GM21360 (cell line): ENCODE measurements at regions not wholly inside any gene's neighbourhood (a gene's known extent, or its start where the extent isn't known, plus 50 kb on each side); places are given as distances from the start of the nearest gene placed in this dataset.
A peak's percentile ranks its signal among the peaks of the same experiment; 100 is the strongest.

Experiments
- ATAC-seq: cut with Tn5 transposase; IDR thresholded peaks from one replicate; pipeline ENCODE4 v1.9.1; 2021; ENCODE audit warnings: mild to moderate bottlenecking, moderate library complexity; ENCODE audit not compliant: unreplicated experiment

GRCh38 chr4:179855469-179855868, 2387.7 kb upstream of the TENM3 start:
- ATAC-seq, result no peak

DNA sequence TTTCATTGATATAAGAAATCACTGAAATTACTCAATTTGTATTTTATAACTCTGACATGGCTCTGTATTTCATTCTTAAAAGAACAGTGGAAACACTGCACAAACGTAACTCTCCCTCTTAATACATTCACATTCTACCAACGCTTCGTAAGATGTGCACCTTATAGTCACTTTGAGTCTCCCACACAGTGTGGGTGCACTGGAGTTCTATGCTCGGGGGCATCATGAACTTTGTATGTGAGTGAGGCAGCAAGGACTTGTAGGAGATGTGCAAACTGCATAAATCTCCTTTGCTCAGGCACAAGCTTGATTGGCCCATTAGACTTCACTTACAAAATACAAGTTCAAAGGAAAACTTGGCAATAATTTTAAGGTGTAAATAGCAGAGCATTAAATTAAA, 2385.0 kb upstream of the TENM3 start:
- ATAC-seq, result no peak

GRCh38 chr4:179867300-179867878, 2375.8 kb upstream of the TENM3 start:
- peak; percentile 99 for ATAC-seq

- ATAC-seq, result no peak
These were observed 2371.5 kb upstream of the TENM3 start for GRCh38 chr4:179871726-179872125.

DNA sequence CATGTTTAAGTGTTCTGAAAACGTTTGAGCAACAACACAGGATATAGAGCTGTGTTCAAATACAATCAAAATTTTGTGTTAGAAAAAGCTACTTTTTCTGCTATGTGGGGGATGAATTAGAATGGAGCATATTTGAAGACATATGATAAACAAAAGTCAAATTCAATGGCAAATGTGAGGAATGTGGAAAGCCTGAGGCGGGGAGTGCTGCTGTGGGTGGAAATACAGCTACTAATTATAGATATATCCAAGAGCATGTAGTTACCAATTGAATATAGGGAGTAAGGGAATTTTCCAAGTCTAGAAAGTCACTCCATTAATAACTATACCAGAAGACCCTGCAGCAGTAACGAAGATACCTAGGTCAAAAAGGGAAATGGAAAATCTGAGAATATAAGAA, 2370.4 kb upstream of the TENM3 start:
- ATAC-seq, result no peak

DNA sequence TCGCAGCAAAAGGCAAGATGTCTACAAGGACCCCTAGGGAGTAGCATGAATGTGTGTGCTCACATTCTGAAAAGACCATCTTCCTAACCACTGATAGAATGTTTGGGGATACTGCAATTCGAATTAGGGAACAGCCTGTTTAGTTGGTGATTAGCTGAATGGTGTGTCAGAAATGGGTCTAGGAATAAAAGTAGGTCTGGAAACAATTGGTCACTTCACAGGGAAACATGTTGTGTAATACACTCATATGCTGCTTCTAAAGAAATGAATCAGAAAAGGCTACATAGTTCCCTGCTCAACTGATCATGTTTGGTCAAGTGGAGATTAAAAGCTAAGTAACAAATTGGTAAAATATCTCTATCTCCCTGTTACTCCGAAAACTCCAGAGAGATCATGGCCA, 2362.4 kb upstream of the TENM3 start:
- ATAC-seq, result no peak

DNA sequence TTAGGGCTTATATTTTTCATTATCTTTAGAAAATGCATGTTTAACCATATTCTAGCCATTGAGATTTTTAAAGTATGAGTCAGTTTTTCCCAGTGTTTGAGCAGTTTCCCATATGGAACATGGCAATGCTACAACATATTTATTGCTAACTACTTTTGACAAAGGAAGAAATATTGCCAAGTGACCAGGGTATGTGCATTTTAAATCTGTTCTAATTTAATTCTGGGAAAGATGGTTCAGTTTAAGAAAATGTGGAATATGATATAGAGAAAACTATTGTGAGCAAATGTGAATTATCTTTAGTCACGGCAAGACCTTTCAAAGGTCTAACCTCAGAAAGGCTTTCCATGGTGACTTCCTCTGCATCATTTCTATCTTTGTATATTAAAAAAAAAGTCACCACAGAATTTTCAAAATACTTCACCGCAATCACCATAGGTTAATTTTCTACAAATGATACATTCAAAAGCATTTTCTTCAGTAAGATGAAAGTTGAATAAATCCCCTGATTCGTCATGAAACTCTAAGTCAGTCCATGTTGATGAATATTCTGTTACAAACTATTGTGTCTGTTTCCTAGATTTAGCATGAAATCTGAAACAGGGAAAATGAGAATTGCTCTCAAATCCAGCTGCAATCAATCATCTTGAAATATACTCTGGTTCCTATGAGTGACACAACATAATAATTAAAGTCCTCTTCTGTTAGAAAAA, 2349.0 kb upstream of the TENM3 start:
- no peak for ATAC-seq

GRCh38 chr4:179919587-179919986, 2323.6 kb upstream of the TENM3 start:
- no peak for ATAC-seq

DNA sequence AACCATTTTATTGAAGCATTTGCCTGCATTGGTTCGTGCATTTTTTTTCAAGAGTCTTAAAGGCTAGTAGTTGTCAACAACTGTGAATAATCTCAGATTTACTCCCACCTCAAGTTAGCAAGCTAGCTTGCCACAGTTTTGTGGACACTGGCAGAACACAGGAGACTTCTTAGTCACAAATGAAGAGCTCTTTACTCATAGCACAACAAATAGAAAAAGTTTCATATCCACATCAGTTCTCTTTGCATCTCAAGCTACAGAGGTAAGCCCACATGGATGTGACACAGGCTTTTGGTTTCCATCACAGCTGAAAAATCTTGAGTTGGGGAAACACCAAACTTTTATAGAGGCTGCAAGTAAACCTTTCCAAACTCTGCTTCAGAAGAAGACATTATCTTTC, 2315.7 kb upstream of the TENM3 start:
- peak; percentile 81 for ATAC-seq

DNA sequence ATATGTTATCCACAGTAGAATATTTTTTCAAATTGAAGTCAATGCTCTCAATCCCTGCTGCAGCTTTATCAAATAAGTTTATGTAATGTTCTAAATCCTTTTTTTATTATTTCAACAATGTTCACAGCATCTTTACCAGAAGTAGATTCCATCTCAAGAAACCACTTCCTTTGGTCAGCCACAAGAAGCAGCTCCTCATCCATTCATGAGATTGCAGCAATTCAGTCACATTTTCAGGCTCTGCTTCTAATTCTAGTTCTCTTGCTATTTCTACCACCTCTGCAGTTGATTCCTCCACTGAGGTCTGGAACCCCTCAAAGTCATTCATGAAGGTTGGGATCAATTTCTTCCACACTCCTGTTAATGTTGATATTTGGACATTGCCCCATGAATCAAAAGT, 2301.3 kb upstream of the TENM3 start:
- ATAC-seq, result no peak

DNA sequence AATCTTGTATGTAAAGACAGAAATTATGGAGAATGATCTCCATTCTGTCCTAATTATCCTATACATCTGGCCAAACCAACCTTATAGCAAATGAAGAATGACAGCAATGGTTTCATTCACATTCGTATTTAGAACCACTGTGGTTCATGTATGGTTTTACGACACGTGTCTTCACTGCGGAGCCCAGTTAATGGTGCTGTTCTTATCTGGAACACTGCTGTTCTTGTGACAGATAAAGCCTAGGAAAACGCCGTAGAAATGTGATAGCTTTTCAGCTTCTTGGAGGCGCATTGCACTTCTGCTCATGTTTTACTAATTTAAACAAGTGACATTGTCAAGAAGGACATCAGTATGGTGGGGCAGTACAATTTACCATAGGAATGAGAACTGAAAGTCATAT, 2266.4 kb upstream of the TENM3 start:
- ATAC-seq, result no peak

- ATAC-seq, result no peak
These were observed 2265.8 kb upstream of the TENM3 start for GRCh38 chr4:179977378-179977777.

GRCh38 chr4:179981161-179981560, 2262.0 kb upstream of the TENM3 start:
- no peak for ATAC-seq

- peak; percentile 100 for ATAC-seq
These were observed 2253.2 kb upstream of the TENM3 start for GRCh38 chr4:179989975-179990374.

DNA sequence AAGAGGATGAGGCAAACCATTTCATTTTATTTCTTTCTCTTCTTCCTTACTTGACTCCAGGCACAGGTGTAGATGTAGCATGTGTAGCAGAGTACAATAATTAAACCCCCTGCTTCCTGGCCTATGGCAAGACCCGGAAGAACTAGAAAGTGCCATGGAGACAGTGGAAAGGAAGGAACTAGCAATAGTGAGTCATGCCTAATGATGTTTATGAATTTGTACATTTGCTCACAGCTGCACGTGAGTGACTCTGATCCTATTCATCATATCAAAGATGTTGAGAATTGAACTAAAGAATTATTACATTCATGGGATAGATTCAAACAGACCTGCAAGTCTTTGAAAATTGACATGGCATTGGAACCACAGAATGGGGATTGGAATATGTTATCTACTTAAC, 2233.9 kb upstream of the TENM3 start:
- no peak for ATAC-seq

DNA sequence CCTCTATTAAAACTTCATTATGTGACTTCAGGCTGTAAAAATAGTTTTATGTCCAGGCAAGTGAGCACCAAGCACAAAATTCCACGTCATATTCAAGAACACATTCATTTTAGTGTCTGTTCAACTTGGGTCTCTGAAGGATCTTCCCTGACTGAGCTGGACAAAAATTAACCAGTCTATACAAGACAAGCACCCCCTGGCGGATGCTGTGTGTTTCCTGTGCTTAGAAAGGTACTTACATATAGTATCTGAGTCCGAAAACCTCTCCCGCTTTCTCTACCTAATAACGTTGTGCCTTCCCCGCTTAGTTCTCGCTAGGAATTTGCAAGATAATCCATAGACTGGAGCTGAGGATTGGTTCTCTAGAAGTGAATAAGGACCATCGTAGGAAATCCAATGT, 2214.5 kb upstream of the TENM3 start:
- peak; percentile 71 for ATAC-seq

DNA sequence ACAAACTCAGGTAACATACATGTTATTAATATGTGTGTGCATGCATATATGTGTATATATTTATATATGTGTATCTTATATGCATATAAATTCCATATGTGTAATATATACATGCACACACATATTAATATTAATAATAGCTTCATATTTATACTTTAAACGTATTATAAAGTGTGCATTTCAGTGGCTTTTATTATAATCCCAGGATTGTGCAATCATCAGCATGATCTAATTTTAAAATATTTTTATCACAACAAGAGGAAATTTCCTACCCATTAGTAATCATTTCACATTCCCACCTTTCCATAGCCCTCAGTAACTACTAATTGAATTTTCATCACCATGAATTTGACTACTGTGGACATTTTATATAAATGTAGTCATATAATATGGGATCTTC, 2211.9 kb upstream of the TENM3 start:
- no peak for ATAC-seq

- no peak for ATAC-seq
These were observed 2201.6 kb upstream of the TENM3 start for GRCh38 chr4:180041576-180041975.

- no peak for ATAC-seq
These were observed 2190.6 kb upstream of the TENM3 start for GRCh38 chr4:180052629-180053028.

GRCh38 chr4:180054291-180054690, 2188.9 kb upstream of the TENM3 start:
- ATAC-seq, result no peak

DNA sequence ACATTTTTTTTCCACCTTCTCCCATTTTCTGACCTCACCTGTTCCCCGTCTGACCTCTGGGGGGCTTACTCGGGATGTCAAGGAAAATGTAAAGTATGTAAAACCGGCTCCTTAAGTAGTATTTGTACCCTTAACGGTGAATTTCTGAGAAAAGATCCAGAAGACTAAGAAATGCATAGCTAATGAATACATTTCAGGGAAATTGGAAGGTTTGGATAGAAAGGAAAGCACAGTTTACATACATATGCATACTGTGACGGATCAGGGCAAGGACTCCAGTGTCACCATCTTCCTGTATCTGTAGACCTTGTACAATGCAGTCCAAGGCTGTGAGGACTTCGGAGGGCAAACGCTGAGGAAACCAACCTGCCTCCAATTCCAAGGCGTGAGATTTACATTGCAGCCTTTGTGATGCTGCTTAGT, 2185.9 kb upstream of the TENM3 start:
- ATAC-seq, result no peak

- peak; percentile 57 for ATAC-seq
These were observed 2185.1 kb upstream of the TENM3 start for GRCh38 chr4:180057891-180058671.
